Stimulated activated CD4-positive, alpha-beta T cell treated with anti-CD3 and anti-CD28 coated beads, Interleukin-15, amount 100 ng/mL, for 48 hours (primary cell): ENCODE measurements at regions not wholly inside any gene's neighbourhood (a gene's known extent, or its start where the extent isn't known, plus 50 kb on each side); places are given as distances from the start of the nearest gene placed in this dataset.
"Not testable (repeated sequence)": the region's sequence is repeated elsewhere in the genome, so short reads cannot be mapped to it uniquely, and the experiment has no call there.

Experiments
- DNase-seq, 2 donors: peaks; one replicate each; pipeline ENCODE4 v3.0.0-alpha.2; 2020; ENCODE audit warnings: low read depth in 2 of 2

DNA sequence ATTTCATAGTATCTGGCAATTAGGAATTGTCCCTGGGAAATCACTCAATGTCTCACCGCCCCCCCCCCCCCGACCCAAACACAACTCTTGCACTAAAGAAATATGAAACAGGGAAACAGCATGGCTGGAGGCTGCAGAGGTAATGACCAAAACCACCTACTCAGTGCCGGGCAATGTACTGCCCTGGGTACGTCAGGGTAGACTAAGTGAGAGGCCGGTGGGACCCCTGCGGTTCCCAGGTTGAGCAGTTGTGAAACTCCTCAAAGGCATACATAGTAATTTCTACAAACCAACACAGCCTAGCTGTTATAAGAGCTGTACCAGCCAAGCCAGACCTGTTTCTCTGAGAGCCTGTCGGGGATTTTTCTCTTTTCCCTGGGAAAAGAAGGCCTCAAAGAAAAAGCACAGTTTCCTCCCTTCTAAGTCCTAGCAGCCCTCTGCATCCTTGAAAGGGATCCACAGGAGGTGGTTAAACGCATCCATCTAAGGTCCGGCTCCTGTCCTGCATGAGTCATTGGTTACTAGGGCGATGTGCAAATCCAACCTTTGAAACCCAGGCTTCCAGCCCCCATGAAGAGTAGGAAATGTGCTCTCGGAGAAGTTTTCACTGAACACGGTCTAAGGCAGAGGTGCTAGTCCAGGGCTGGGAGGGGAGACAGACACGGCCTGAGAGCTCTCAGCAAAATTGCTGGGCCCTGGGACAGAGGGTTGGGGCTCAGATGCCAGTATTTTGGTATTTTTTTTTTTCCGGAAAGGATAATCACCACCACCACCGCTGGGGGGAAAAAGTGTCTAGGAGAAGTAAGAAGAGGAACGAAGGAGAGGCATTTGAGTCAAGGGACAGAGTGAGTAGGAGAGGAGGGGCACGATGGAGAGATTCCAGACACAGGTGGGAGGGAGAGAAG, 172.8 kb downstream of the ATP6V0E2 start:
- not testable (repeated sequence) for DNase-seq

DNA sequence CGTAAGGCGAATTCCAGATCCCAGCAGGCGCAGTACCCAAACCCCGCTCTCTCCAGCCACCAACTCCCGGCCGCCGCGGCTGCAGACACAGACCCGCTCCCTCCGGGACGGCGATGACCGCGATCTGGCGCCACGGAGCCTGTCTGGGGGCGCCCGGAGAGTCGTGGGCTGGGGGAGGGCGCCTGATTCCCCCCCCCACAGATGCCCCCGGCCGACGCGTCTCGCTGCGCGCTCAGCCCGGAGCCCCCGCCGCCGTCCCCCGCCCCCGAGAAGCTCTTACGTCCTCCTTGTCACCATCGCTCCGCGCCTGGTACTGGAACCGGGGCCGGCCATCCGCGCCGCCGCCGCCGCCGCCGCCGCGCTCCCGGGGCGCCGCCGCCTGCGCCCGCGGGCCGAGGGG, 173.6 kb downstream of the ATP6V0E2 start:
- DNase-seq: not testable (repeated sequence)

DNA sequence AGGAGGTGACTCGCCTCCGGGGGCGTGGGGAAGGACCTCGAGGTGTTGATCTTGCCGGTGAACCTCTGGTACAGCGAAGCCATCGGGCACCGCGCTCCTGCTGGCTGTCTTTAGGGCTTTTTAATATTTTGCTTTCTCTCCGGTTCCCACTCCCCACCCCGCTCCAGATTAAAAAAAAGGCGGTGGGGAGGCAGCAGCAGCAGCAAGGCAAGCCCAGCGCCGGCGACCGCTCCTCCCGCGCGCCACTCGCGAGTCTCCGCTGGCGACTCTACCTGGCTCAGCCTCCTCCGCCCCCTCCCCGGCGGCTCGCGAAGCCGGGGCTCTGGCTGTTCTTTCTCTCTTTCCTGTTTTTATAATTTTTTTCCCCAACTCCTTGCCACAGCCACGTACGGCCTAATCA, 174.0 kb downstream of the ATP6V0E2 start:
- DNase-seq: not testable (repeated sequence)

DNA sequence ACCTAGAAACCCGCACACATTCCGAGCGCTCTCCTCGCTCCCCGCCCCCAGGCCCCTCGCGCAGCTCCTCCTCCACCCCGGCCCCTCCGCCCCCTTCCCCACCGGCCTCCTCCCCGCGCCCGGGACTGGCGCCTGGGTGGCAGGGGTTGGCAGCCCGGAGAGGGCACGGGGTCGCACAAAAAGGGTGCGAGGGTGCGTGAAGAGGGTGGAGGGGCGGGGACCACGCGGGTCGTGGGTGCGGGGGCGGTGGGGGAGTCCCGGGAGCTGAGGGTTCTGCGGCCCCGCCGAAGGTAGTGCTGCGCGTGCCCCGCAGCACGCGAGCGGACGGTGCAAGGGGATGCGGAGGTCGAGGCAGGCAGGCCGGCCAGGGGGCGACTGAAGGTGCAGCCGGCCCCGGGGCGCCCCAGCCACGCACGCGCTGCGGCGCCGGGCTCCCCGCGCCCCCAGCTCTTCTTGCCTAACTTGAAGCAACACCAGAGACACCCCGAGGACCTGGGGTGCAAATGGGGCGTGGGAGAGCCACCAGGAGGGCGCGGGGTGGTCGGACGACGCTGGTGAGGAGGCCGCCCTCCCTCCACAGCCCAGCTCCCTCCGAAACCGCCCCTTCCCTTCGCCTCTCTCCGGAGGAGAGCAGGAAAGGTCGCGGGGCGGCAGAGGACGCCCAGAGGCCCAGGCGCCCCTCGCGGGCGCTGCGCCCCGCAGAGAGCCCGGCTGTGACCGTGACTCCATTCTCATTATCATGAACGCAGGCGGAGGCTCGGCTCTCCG, 174.7 kb downstream of the ATP6V0E2 start:
- not testable (repeated sequence) for DNase-seq

DNA sequence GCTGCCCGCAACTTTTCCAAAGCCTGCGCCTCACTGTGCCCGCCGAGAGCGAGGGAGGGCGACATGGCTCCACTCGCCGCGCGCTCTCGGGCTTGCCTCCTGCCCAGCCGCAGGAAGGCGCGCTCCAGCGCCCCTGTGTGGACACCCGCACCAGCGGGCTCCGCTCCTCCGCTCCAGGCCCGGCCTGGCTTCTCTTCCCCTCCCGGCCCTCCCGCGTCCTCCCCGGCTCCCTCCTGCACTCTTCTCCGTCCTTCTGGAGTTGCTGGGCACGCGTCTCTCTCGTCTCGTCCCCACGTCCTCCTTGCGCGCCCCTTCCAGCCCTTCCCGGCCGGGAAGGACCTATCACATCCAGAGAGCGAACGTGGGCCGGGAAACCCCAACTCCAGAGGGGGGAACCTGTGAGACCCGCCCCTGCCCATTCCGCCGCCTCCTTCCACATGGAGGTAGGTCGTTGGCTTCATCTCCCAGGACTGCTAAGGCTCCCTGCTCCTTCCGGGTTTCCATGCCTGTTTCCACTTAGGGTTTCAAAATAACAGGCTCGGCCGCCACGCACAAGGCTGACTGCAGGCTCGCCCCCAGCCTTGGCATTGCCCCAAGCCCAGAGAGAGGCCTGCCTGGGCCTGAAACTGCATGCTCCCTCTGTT, 175.4 kb downstream of the ATP6V0E2 start:
- DNase-seq: not testable (repeated sequence)

DNA sequence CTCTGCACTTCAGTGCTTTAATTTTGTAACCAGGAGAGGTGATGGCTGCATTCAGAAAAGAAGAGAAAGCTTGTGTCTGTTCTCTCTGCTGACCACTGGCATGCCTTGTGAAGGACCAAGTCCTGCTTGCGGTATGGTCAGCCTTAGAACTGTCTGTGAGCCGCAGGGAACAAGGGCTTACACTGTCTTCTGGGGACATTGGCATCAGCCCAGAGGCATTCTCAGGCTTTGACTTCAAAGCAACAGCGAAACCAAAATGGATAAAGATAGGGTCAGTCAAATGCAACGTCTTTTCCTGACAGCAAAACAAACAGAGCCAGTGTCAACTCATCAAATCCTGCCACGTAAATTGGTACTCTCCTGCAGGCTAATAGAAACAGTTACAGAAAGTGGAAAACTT, 179.6 kb downstream of the ATP6V0E2 start:
- DNase-seq: not testable (repeated sequence)

- not testable (repeated sequence) for DNase-seq
These were observed 180.5 kb downstream of the ATP6V0E2 start for GRCh38 chr7:150054242-150054641.

DNA sequence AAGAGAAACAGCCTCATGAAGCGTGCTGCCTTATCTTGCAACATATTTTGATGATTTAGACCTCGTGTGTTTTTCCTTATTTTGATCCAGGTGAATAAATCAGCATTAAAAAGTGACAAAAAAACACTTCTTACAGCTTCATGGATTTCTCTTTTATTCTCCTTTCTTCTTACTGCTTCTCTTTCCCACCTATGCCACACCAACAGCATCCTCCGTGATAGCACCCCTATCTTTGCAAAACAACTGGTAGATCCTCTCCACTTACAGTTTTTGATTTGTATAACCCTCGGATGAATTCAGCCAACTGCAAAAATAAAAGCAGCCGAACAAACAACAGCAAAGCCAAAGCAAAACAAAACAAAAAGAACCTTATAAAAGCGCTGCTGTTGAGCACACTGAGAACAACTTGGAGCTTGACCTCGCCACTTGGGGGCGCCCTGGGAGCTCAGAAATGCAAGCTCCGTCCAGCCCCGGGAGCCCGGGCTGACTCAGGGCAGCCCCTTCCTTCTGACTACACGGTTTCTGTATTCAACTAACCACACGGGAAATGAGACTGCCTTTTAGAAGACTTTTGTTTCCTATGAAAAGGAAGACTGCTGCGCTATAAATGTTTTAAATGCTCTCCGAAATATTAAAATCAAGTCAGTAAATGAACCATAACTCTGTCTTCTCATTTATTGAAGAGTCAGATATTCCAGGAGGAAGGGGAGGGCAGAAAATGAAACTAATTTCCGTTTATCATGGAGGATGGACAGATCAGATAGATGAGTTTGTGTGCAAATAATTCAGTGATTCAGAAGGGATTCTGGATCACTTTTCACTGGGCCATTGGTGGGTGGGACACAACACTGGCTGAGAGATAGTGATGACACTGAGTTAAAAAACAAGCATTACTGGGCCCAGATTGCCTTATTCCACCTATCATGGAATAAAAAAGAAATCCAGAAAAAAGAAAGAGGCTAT, 186.8 kb downstream of the ATP6V0E2 start:
- peak; percentile 75 to 87 for DNase-seq

DNA sequence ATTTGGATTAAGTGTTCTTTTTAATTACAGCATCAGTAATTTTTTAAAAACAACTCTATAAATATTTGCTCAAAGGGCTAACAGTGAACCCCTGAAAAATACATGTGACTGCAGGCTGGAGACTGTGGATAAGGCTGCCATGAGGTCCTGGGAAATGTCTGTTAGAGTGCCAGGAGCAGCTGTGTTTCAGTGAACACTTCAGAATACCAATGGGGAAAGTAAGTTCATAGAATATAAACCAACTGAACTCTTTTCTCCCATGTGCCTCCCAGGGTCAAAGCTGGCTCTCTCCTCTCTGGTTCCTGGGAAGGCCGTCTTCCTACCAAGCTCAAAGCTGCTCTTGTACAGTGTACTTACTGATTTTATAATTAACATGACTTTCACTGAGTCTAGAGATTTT, 189.4 kb downstream of the ATP6V0E2 start:
- DNase-seq: not testable (repeated sequence)

DNA sequence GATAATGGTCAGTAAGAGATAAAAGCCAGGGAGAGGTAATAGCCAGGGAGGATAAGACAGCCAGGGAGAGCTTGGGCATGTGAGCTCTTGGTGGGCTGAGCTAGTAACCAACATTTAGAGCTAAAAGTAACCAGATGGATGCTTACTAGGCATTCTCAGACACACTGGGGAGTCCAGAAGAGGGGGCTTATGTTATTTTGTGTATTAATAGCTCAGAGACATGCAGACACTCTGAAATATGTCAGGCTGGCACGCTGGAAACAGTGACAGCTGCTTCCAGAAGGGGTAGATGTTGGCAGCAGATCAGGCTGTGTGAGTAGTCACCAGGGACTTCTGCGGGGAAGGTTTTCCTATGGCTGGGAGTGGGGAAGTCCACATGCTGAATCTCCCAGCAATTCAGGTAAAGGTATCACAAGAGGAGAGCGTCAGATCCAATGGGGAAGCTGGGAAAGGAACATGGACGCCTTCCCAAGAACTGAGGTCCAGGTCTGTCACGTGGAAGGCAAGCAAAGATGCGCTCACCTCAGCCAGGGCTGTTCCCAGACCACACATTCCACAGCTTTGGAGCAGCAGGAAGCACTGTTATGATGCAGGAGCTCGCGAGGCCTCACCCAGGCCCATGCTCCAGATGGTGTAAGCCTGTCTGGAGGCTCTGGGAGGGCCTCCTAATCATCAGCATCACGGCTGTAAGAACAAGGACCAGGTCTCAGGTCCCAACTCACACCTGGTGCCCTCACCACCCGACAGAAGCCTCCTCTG, 196.0 kb downstream of the ATP6V0E2 start:
- DNase-seq: not testable (repeated sequence)

DNA sequence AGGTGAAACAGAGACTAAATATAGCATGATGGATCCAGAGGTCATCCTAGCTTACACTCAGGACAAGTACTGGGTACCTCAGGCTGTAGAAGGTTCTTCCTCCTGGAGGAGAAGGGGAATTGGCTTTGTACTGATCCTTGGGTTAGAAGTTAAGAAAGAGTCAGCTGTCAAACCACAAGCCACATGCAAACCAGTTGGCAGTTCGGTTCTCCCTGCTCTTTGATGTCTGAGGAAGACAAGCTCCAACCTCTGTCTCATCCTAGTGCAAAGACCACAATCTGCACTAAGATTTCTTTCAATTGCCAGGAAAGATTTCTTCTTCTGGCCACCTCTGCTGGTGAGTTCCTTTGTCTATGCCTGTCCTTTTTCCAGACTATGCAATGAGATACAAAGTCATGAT, 203.8 kb downstream of the ATP6V0E2 start:
- not testable (repeated sequence) for DNase-seq

DNA sequence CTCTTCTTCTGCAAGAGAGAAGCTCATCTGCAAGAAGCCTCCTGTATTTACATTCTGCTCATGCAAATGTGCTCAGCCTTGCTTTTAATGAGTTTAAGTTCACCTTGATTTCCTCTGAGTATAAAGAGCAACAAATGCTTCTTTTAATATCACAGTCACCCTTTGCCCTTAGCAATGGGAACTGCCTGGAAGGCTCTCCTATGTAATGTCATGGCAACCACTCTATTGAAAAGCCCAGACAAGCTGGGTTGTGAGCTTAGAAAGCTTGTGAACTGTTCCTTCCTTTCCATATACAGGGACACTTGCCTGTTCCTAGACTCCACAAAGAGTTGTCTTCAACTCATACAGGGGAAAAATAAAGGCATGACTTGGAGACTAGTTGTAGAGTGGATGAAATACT, 208.1 kb downstream of the ATP6V0E2 start:
- DNase-seq: not testable (repeated sequence)

DNA sequence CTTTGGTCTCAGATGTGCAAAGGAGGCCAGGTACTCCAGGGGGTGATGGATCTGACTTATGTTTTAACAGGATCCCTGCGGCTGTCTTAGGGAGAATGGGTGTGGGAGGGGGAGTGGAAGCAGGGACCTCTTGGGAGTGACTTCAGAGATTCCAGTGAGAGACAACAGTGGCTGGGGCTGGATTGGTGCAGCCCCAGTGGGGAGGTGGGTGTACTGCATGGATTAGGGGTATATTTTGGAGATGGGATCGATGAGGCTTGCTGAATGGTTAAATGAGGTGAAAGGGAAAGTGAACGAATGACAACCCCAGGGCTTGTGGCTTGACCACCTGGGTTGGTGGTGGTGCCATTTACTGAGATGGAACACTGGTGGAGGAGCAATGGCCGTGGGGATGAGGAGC, 211.0 kb downstream of the ATP6V0E2 start:
- not testable (repeated sequence) for DNase-seq

DNA sequence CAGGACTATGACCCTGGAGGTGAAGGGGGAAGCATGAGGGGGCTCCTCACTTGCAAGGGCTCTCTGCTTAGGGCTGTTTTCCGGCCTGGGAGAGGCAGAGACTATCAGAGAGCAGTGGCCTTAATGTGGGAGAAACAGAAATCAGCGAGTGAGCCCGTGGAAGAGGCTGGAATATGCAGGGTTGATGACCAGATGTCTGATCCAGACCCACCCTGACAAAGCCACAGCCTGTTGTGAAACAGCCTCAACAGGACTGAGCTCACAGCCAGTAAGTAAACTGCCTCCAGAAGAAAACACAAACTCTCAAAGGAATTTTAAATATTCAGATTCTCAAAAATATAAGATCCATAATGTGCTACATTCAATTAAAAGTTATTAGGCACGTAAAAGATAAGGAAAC, 213.7 kb downstream of the ATP6V0E2 start:
- DNase-seq: not testable (repeated sequence)

- DNase-seq: not testable (repeated sequence)
These were observed 215.4 kb downstream of the ATP6V0E2 start for GRCh38 chr7:150089139-150089538.

DNA sequence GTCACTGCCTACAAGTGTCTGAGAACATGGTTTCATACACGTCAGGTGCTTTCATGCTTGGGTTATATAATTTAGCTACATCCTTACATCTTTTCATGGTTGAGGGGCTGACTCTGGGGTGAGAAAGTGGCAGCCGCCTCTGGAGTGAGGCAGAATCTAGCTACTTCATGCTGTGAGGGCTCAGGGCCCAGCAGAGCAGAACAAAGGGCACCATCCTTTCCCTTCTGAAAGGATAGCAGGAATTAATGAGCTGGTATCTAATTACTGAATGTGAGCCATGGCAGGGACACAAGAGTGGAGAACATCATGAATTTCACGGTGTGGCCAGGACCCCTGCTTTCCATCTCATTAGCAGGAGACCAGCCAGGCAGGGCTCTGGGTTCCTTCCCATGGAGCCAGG, 217.0 kb downstream of the ATP6V0E2 start:
- DNase-seq: not testable (repeated sequence)

GRCh38 chr7:150093897-150094296, 220.1 kb downstream of the ATP6V0E2 start:
- DNase-seq: not testable (repeated sequence)

- not testable (repeated sequence) for DNase-seq
These were observed 222.6 kb downstream of the ATP6V0E2 start for GRCh38 chr7:150096213-150096994.

- not testable (repeated sequence) for DNase-seq
These were observed 224.6 kb upstream of the LRRC61 start for GRCh38 chr7:150098592-150098991.
